Loucy (cell line): ENCODE measurements at regions not wholly inside any gene's neighbourhood (a gene's known extent, or its start where the extent isn't known, plus 50 kb on each side); places are given as distances from the start of the nearest gene placed in this dataset.

Source experiments
- H2AFZ ChIP-seq: fragments of 200-600 bp; sonication (generic); 2 replicates; pipeline ENCODE4 v1.6.0; 2016; ENCODE audit warnings: antibody characterized with exemption, mild to moderate bottlenecking, low read length, moderate library complexity
- H3F3A ChIP-seq: fragments of 200-600 bp; 2 replicates; pipeline ENCODE4 v1.6.0; 2016; ENCODE audit warnings: antibody characterized with exemption, low read depth, mild to moderate bottlenecking
- H3K27me3 ChIP-seq: fragments of 200-600 bp; sonication (generic); 2 replicates; pipeline ENCODE4 v1.6.1; 2014; ENCODE audit warnings: low read length, mild to moderate bottlenecking; ENCODE audit not compliant: insufficient read depth, poor library complexity, severe bottlenecking
- H3K36me3 ChIP-seq: fragments of 200-600 bp; sonication (generic); 2 replicates; pipeline ENCODE4 v1.6.1; 2016; ENCODE audit warnings: low read length; ENCODE audit not compliant: insufficient read depth
- H3K4me1 ChIP-seq: fragments of 200-600 bp; sonication (generic); 2 replicates; pipeline ENCODE4 v1.5.1; 2014; ENCODE audit warnings: low read length, mild to moderate bottlenecking; ENCODE audit not compliant: insufficient read depth, poor library complexity, severe bottlenecking
- H3K4me2 ChIP-seq: fragments of 200-600 bp; sonication (generic); 2 replicates; pipeline ENCODE4 v1.6.0; 2014; ENCODE audit warnings: antibody characterized with exemption, low read length, low read depth, mild to moderate bottlenecking; ENCODE audit not compliant: poor library complexity, severe bottlenecking
- H3K4me3 ChIP-seq: fragments of 200-600 bp; sonication (generic); 2 replicates; pipeline ENCODE4 v1.5.1; 2014; ENCODE audit warnings: low read length, mild to moderate bottlenecking, mixed read lengths; ENCODE audit not compliant: poor library complexity, severe bottlenecking
- H3K79me2 ChIP-seq: fragments of 200-600 bp; sonication (generic); 2 replicates; pipeline ENCODE4 v1.6.1; 2014; ENCODE audit warnings: low read length; ENCODE audit not compliant: insufficient read depth
- H3K9ac ChIP-seq: fragments of 200-600 bp; sonication (generic); 2 replicates; pipeline ENCODE4 v1.6.0; 2014; ENCODE audit warnings: mild to moderate bottlenecking, low read depth, low read length, moderate library complexity; ENCODE audit not compliant: poor library complexity, severe bottlenecking
- H3K9me2 ChIP-seq: fragments of 200-600 bp; sonication (generic); replicated peaks from 2 replicates; pipeline ENCODE4 v1.6.1; 2016; ENCODE audit warnings: low read depth, low read length, mixed read lengths
- H3K9me3 ChIP-seq: fragments of 200-600 bp; sonication (generic); 2 replicates; pipeline ENCODE4 v1.6.1; 2014; ENCODE audit warnings: mild to moderate bottlenecking, antibody characterized with exemption, low read length, low read depth; ENCODE audit not compliant: insufficient read depth
- H4K20me1 ChIP-seq: fragments of 200-600 bp; sonication (generic); 2 replicates; pipeline ENCODE4 v1.6.0; 2014; ENCODE audit warnings: antibody characterized with exemption, low read length, mild to moderate bottlenecking; ENCODE audit not compliant: insufficient read depth, poor library complexity, severe bottlenecking
- EZH2phosphoT487 ChIP-seq: fragments of 200-600 bp; IDR thresholded peaks from 2 replicates; pipeline ENCODE4 v1.6.1; 2018; ENCODE audit warnings: antibody characterized with exemption, mild to moderate bottlenecking, moderate library complexity, borderline replicate concordance
- TF ChIP-seq, protein P1 (sequence below): fragments of 200-600 bp; sonication (generic); conservative IDR thresholded peaks from 2 replicates; pipeline ENCODE4 v1.5.1; 2014; ENCODE audit warnings: mild to moderate bottlenecking, antibody characterized with exemption, low read length

DNA sequence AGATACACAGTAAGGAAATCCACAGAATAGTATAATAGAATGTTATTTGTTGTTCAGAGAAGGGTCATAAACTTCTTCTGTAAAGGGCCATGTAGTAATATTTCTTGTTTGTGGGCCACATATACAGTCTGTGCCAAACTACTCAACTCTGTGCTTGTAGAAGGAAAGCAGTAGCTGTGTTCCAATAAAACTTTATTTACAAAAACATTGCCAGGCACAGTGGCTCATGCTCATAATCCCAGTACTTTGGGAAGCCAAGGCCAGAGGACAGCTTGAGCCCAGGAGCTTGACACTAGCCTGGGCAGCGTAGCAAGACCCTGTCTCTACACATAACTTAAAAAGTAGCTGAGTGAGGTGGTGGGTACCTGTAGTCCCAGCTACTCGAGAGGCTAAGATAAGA, 612.8 kb upstream of the PSMD7 start:
- H3K36me3 ChIP-seq, result no peaks in the 10 kb centered on the region
- H3F3A ChIP-seq, result no peaks in the 10 kb centered on the region
- H4K20me1 ChIP-seq, result no peaks in the 10 kb centered on the region
- no peaks in the 10 kb centered on the region for H3K4me1 ChIP-seq
- TF ChIP-seq EZH2phosphoT487, result no peak
- TF ChIP-seq, protein P1, sequence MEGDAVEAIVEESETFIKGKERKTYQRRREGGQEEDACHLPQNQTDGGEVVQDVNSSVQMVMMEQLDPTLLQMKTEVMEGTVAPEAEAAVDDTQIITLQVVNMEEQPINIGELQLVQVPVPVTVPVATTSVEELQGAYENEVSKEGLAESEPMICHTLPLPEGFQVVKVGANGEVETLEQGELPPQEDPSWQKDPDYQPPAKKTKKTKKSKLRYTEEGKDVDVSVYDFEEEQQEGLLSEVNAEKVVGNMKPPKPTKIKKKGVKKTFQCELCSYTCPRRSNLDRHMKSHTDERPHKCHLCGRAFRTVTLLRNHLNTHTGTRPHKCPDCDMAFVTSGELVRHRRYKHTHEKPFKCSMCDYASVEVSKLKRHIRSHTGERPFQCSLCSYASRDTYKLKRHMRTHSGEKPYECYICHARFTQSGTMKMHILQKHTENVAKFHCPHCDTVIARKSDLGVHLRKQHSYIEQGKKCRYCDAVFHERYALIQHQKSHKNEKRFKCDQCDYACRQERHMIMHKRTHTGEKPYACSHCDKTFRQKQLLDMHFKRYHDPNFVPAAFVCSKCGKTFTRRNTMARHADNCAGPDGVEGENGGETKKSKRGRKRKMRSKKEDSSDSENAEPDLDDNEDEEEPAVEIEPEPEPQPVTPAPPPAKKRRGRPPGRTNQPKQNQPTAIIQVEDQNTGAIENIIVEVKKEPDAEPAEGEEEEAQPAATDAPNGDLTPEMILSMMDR, result no peak
- no peaks in the 10 kb centered on the region for H3K79me2 ChIP-seq
- H2AFZ ChIP-seq, result no peak overlapping the region
- H3K9ac ChIP-seq, result no peak overlapping the region
- no peak overlapping the region for H3K4me3 ChIP-seq
- H3K27me3 ChIP-seq, result no peaks in the 10 kb centered on the region
- H3K4me2 ChIP-seq, result no peak overlapping the region
- no peaks in the 10 kb centered on the region for H3K9me3 ChIP-seq
- H3K9me2 ChIP-seq, result no peaks in the 10 kb centered on the region

DNA sequence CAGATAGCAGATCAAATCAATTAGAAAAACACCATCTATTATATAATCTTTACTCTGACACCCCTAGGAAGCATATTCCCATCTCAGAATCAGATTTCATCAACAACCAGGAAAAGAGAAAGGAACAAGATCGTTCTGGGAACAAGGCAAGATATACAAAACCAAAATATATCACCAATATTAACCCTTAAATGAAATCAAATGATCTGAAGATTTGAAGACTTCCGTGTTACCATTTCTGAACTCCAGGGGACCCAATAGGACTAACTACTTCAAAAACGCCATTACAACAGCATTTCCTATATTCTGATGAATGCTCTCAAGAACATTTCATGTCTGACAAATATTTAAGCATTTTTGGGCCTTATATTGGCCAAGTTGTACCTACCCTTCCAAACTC, 624.2 kb upstream of the ZFHX3 start:
- H2AFZ ChIP-seq, result no peak overlapping the region

DNA sequence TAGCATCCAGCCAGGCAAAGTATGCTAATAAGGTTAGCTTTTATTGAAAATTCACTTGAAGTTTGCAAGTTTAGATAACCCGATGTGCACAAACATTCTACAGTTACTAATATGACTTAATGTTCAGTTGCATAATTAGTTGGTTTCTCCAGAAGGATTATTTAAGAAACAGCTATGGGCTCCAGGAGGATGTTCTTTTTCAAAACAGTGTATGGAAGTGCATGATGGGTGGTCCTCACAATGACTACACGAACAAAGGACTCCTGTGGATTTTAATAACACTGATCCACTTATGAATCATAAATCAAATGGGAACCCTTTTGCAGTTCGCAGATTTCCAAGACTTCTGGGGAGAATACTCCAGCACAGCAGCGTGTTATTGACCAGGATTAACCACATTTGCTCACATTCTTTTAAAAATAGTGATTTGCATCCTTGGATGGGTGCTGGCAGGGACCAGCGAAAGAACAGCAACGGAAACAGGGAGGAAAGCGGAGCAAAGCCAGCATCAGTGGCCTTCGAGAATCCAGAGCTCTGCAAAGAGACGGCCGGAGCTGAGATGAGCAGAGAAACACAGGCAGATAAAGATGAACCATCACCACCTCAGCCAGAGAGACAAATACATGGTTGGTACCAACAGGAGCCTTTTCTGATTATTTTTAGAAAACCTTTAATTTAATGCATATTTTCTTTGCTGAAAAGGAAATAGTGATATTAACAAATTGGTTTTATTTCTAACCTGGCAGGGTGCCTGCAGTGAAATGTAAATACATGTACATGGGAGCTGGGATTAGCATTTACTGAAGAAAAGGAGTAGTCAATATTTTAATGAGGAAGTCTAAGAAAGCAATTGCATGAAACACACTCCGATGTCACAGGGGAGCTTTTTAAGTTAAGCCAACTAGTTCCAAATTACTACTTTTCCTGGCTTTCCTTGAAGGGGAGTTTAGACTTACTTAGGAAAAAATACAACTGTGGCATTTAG, 623.2 kb upstream of the ZFHX3 start:
- Histone ChIP-seq H3K4me3 (no peak overlapping the region), H3K27me3 (no peaks in the 10 kb centered on the region), H4K20me1 (no peaks in the 10 kb centered on the region), H3K4me1 (no peaks in the 10 kb centered on the region), H2AFZ (no peak overlapping the region), H3K9me2 (no peaks in the 10 kb centered on the region), H3K9me3 (no peaks in the 10 kb centered on the region), H3K4me2 (no peak overlapping the region), H3K79me2 (no peaks in the 10 kb centered on the region), H3K36me3 (no peaks in the 10 kb centered on the region), H3F3A (no peaks in the 10 kb centered on the region), H3K9ac (no peak overlapping the region)
- TF ChIP-seq, protein P1, result no peak
- no peak for TF ChIP-seq EZH2phosphoT487

More for the DNA sequence above, 624.2 kb upstream of the ZFHX3 start:
- Histone ChIP-seq H3K9me2 (no peaks in the 10 kb centered on the region; the same call in 1 of the 2 replicates), H3K9me3 (no peaks in the 10 kb centered on the region), H3K36me3 (no peaks in the 10 kb centered on the region), H3K4me1 (no peaks in the 10 kb centered on the region), H3K9ac (no peak overlapping the region), H3K4me3 (no peak overlapping the region), H4K20me1 (no peaks in the 10 kb centered on the region), H3K79me2 (no peaks in the 10 kb centered on the region), H3F3A (no peaks in the 10 kb centered on the region), H3K27me3 (no peaks in the 10 kb centered on the region), H3K4me2 (no peak overlapping the region)
- no peak for TF ChIP-seq EZH2phosphoT487
- TF ChIP-seq, protein P1, result no peak
